Fibroblast of mammary gland (primary cell): ENCODE measurements at regions not wholly inside any gene's neighbourhood (a gene's known extent, or its start where the extent isn't known, plus 50 kb on each side); places are given as distances from the start of the nearest gene placed in this dataset.

Experiments used
- DNase-seq: peaks from one replicate; pipeline ENCODE4 v3.0.0-alpha.2; 2010; ENCODE audit warnings: low read depth
- H3K4me3 ChIP-seq: 2 replicates; pipeline ENCODE4 v1.5.1; 2011; ENCODE audit warnings: low read depth, mild to moderate bottlenecking, low read length, moderate library complexity; ENCODE audit not compliant: control insufficient read depth
- TF ChIP-seq, protein P1 (sequence below): conservative IDR thresholded peaks from 2 replicates; pipeline ENCODE4 v1.5.1; 2011; ENCODE audit warnings: low read depth, low read length, inconsistent platforms; ENCODE audit not compliant: control insufficient read depth, insufficient read depth

DNA sequence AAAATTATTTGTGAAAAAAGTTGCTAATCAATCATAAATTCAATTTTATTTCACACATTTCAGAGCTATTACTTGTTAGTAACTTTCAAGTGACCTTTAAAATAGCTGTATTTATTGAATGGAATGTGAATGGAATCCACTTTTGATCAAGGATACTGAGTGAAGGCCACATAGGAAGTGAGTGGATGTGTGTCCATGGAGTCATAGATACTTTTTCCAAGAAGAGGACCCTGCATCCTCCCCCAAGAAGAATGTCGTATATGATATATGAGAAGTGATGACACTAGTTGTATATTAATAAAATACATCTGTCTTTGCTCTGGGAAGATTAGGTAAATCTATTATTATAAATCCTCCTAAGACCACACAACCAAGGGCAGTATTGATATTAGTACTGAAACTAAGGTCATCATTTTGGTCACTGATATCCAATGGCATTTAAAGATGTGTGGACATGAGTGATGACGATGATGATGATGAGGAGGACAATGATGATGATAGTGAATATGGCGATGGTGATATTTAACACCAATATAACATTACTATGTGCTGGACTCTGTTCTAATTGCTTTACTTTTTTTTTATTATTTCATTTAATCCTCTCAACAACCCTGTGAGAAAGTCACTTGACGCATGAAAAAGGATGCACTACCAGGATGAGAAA, 493.0 kb upstream of the NR2F2 start:
- DNase-seq = no peak
- H3K4me3 ChIP-seq = no peak overlapping the region
- TF ChIP-seq, protein P1, sequence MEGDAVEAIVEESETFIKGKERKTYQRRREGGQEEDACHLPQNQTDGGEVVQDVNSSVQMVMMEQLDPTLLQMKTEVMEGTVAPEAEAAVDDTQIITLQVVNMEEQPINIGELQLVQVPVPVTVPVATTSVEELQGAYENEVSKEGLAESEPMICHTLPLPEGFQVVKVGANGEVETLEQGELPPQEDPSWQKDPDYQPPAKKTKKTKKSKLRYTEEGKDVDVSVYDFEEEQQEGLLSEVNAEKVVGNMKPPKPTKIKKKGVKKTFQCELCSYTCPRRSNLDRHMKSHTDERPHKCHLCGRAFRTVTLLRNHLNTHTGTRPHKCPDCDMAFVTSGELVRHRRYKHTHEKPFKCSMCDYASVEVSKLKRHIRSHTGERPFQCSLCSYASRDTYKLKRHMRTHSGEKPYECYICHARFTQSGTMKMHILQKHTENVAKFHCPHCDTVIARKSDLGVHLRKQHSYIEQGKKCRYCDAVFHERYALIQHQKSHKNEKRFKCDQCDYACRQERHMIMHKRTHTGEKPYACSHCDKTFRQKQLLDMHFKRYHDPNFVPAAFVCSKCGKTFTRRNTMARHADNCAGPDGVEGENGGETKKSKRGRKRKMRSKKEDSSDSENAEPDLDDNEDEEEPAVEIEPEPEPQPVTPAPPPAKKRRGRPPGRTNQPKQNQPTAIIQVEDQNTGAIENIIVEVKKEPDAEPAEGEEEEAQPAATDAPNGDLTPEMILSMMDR = no peak

DNA sequence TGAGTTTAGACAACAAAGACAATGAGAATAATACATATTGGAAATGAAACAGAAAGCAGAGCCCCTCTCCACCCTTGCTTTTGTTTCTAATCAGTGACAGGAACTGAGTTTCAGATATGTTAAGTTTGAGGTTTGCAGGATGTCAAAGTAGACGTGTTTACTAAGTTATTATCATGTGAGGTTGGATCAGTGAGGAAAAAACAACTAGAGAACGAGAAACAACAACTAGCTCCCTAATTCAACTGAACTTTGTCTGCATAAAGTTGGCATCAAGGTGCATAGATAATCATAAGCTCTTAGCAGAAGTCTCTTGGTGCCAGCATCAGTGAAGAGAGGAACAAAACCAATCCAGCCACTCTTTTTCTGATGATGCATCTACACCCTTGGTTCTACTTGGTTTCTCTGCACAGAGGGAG, 491.1 kb upstream of the NR2F2 start:
- no peak for DNase-seq
- TF ChIP-seq, protein P1 = no peak
- H3K4me3 ChIP-seq = no peak overlapping the region

DNA sequence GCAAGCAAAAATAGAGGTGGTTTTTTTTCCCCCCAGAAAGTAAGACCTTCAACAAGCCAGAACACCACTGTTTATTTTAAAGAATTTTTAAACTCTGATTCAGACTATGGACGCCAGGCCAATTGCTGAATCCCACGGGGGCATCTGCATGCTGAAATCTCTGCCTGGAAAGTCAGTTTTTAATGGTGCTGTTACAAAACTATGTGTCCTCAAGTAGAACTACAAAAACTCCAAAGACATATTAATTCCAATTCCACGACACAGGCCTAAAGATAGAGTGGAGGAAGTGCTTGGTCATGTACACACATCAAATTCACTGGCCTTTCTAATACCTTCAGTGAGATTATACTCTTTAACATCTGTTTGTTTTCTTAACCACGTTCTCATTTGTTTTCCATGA, 490.5 kb upstream of the NR2F2 start:
- DNase-seq = peak; percentile 90
- TF ChIP-seq, protein P1 = no peak
- H3K4me3 ChIP-seq = no peak overlapping the region

DNA sequence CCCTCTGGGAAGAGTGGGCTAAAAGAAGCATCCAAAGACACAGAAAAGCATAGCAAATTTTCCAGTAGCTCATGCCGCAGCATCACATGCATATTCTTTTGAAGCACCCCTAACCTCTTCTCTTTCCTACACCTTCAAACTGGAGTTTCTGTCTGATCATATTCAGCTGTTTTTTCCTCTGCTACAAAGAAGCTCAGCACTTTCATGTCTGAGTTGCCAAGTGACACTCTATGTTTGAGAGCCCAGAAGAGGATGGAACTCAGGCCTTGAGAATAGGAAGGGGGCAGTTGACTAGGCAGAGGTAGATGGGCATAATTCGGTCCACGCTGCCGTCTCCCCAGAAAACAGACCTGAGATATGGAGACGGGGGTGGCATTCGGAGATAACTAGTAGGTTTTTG, 489.6 kb upstream of the NR2F2 start:
- no peak overlapping the region for H3K4me3 ChIP-seq
- TF ChIP-seq, protein P1 = no peak
- no peak for DNase-seq

DNA sequence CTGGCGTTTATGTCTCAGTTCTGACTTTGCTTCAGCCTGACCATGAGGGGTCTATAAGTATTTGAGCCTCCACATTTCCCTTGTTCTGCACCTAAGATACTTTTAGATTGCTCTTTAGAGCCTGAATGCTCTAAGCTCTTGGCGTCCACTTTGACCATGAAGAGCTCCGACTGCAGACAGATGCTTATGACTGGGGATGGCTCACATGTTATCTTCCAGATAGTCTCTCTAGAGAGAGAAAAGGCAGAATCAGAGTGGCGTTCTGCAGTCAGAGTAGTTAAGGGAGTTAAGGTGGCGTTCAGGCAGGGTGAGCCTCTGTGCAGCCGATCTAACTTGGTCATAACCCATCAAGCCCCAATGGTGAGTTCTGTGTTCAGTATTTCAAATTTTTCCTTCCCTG, 487.9 kb upstream of the NR2F2 start:
- H3K4me3 ChIP-seq = no peak overlapping the region
- TF ChIP-seq, protein P1 = no peak
- DNase-seq = no peak

DNA sequence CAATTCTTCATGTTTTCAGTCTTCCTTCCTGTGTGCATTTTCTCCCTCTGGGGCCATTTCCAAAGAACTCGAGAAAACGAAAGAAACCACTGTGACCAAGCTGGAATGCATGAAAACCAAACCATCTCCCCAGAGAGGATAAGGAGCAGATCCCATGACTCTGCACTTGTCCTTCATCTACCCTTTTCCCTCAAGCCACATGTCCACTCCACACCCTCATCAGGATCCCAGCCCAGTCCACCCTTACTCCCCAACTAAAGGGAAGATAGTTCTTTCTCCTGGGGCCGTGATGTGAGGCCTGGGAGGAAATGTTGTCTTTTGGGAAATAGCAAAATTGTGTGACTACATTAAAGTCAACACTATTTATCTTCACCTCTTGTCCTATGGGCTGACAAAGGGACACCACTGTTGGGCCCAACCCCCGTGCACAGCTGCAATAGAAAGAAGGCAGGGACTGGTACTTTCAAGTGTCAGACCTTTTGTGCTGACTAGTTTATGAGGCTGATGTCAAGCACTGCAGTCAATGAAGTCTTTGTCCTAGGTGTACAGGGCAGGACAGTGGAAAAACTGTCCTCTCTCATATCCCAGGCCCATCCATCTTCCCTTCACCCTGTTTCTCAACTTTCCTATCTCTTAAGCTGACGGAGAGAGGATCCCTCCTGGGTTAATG, 487.1 kb upstream of the NR2F2 start:
- DNase-seq = peak; percentile 89
- TF ChIP-seq, protein P1 = no peak
- no peak overlapping the region for H3K4me3 ChIP-seq
